Retinal pigment epithelial cell (primary cell): ENCODE measurements at regions not wholly inside any gene's neighbourhood (a gene's known extent, or its start where the extent isn't known, plus 50 kb on each side); places are given as distances from the start of the nearest gene placed in this dataset.

Experiments used
- DNase-seq: peaks from one replicate; pipeline ENCODE4 v3.0.0-alpha.2; 2010; ENCODE audit warnings: low read depth
- H3K4me3 ChIP-seq: 2 replicates; pipeline ENCODE4 v1.5.1; 2011; ENCODE audit warnings: mild to moderate bottlenecking, low read length, control low read depth, moderate library complexity
- CTCF ChIP-seq: conservative IDR thresholded peaks from 2 replicates; pipeline ENCODE4 v1.5.1; 2011; ENCODE audit warnings: low read depth, low read length, control low read depth, inconsistent platforms

DNA sequence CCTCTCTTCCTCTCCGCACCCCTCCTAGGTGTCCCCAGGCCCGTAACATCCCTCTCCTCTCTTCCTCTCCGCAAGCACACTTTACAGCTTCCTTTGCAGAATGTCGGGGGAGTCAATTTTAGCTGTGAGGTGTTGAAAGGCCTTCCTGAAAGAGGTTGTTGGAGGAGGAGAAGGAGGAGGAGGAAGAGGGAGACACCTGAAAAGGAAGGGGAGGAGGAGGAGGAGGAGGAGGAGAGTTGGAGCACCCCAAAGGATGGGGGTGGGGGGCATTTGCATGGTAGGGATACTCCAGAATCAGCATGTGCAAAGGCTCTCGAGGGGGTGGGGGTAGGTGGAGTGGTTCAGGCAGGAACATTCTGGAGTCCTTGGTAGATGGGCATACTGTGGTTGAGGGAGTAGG lies 1045.1 kb downstream of the TBC1D22A start:
- H3K4me3 ChIP-seq: no peak overlapping the region
- DNase-seq: no peak
- no peak for TF ChIP-seq CTCF

DNA sequence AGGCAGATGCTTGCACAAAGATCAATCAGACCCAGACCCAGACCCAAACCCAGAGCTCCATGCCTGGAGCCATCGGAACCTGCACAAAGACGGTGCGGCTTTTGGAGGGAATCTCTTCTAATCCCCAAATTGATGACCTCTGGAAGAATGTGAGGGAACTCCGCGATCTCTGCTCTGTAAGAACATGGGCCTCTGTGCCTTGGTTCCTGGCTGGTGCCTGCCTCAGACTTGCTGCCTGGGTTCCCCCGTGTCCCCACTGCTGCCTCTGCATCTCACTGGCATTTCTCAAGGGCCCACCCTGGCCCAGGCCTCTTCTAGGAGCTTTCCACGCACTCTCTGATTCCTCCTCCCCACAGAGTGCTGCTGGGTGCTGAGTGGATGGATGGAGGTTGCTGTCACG lies 1044.4 kb downstream of the TBC1D22A start:
- no peak overlapping the region for H3K4me3 ChIP-seq
- DNase-seq: no peak
- no peak for TF ChIP-seq CTCF

GRCh38 chr22:47805394-47805935 lies 1043.0 kb downstream of the TBC1D22A start:
- DNase-seq: no peak
- H3K4me3 ChIP-seq: no peak overlapping the region
- no peak for TF ChIP-seq CTCF

GRCh38 chr22:47804281-47804680 lies 1041.8 kb downstream of the TBC1D22A start:
- DNase-seq: no peak
- no peak overlapping the region for H3K4me3 ChIP-seq
- no peak for TF ChIP-seq CTCF

GRCh38 chr22:47802421-47802820 lies 1040.0 kb downstream of the TBC1D22A start:
- no peak for TF ChIP-seq CTCF
- H3K4me3 ChIP-seq: no peak overlapping the region
- no peak for DNase-seq

GRCh38 chr22:47801541-47802245 lies 1039.2 kb downstream of the TBC1D22A start:
- no peak for TF ChIP-seq CTCF
- no peak for DNase-seq
- H3K4me3 ChIP-seq: no peak overlapping the region

- TF ChIP-seq CTCF: no peak
- DNase-seq: no peak
- H3K4me3 ChIP-seq: no peak overlapping the region
These were observed 1035.8 kb downstream of the TBC1D22A start for GRCh38 chr22:47798229-47798628.
